MCF 10A (cell line): ENCODE measurements at regions not wholly inside any gene's neighbourhood (a gene's known extent, or its start where the extent isn't known, plus 50 kb on each side); places are given as distances from the start of the nearest gene placed in this dataset.

Experiments
- BruUV-seq: library from RNA; stranded (reverse); fragments of 400-500 nt; replicated peaks from 2 replicates; lab custom pipeline; 2021; lab: Mats Ljungman, UMichigan
- CTCF ChIA-PET: fragments of 300-600 bp; sonication (Branson Sonifier 250); formaldehyde crosslinking; extraction: SDS; loops from one replicate; lab custom pipeline; 2021; ENCODE audit warnings: antibody characterized with exemption, inconsistent platforms; lab: Yijun Ruan, JAX
- POLR2A ChIA-PET: fragments of 300-600, 350-650 bp; sonication (Branson Sonifier 250); formaldehyde crosslinking; extraction: SDS; loops from one replicate; lab custom pipeline; 2020; ENCODE audit warnings: antibody characterized with exemption, inconsistent platforms; lab: Yijun Ruan, JAX
- DNase-seq: peaks from one replicate; pipeline ENCODE4 v3.0.0-alpha.2; 2018; ENCODE audit not compliant: unreplicated experiment
- H3K27ac Mint-ChIP-seq: one replicate; pipeline ENCODE4 v1.8.0; 2022; ENCODE audit warnings: mild to moderate bottlenecking, low read depth, mixed read lengths; ENCODE audit not compliant: unreplicated experiment
- H3K27me3 Mint-ChIP-seq: one replicate; pipeline ENCODE4 v1.8.0; 2022; ENCODE audit warnings: mixed read lengths; ENCODE audit not compliant: insufficient read depth, unreplicated experiment
- H3K36me3 Mint-ChIP-seq: one replicate; pipeline ENCODE4 v1.8.0; 2022; ENCODE audit warnings: mild to moderate bottlenecking, moderate library complexity, mixed read lengths; ENCODE audit not compliant: insufficient read depth, unreplicated experiment
- H3K4me1 Mint-ChIP-seq: one replicate; pipeline ENCODE4 v1.8.0; 2022; ENCODE audit warnings: mixed read lengths; ENCODE audit not compliant: insufficient read depth, unreplicated experiment
- H3K4me3 Mint-ChIP-seq: one replicate; pipeline ENCODE4 v1.8.0; 2022; ENCODE audit warnings: mild to moderate bottlenecking, moderate library complexity, mixed read lengths; ENCODE audit not compliant: unreplicated experiment
- H3K9me3 Mint-ChIP-seq: one replicate; pipeline ENCODE4 v1.8.0; 2022; ENCODE audit warnings: mixed read lengths; ENCODE audit not compliant: unreplicated experiment
- CTCF ChIP-seq: fragments of 200-600 bp; IDR thresholded peaks from one replicate; pipeline ENCODE4 v1.8.0; 2022; ENCODE audit warnings: antibody characterized with exemption, mild to moderate bottlenecking; ENCODE audit not compliant: unreplicated experiment
- intact Hi-C: fragments of 100-400 bp; cut with micrococcal nuclease; formaldehyde crosslinking; loops from 2 replicates; pipeline ENCODE4 v1.14.1; 2022

GRCh38 chr1:166221316-166221715, 54.5 kb upstream of the FAM78B start:
- CTCF ChIA-PET, result no interaction called here
- H3K27me3 Mint-ChIP-seq, result no peaks in the 10 kb centered on the region
- H3K4me3 Mint-ChIP-seq, result no peak overlapping the region
- H3K4me1 Mint-ChIP-seq, result no peaks in the 10 kb centered on the region
- POLR2A ChIA-PET, result no interaction called here
- no peaks in the 10 kb centered on the region for H3K36me3 Mint-ChIP-seq
- BruUV-seq, result no TSS peak
- intact Hi-C loops, result no loop called here
- H3K27ac Mint-ChIP-seq, result no peak overlapping the region
- DNase-seq, result no peak
- H3K9me3 Mint-ChIP-seq, result peaks cover 50% of the 10 kb centered on the region
- no peak for TF ChIP-seq CTCF

GRCh38 chr1:166233750-166234366, 67.1 kb upstream of the FAM78B start:
- ChIA-PET CTCF (no interaction called here), POLR2A (no interaction called here)
- no peak for TF ChIP-seq CTCF
- BruUV-seq, result no TSS peak
- Mint-ChIP-seq H3K4me1 (no peaks in the 10 kb centered on the region), H3K4me3 (no peak overlapping the region), H3K27me3 (no peaks in the 10 kb centered on the region), H3K9me3 (peaks cover 32% of the 10 kb centered on the region), H3K27ac (no peak overlapping the region), H3K36me3 (no peaks in the 10 kb centered on the region)
- no peak for DNase-seq
- intact Hi-C loops, result no loop called here

- intact Hi-C loops, result no loop called here
- Mint-ChIP-seq H3K36me3 (no peaks in the 10 kb centered on the region), H3K27me3 (no peaks in the 10 kb centered on the region), H3K27ac (no peak overlapping the region), H3K4me1 (no peaks in the 10 kb centered on the region), H3K9me3 (peaks cover 27% of the 10 kb centered on the region), H3K4me3 (no peak overlapping the region)
- no TSS peak for BruUV-seq
- peak; percentile 8 for DNase-seq
- POLR2A ChIA-PET, result no interaction called here
- no peak for TF ChIP-seq CTCF
- CTCF ChIA-PET, result interaction anchor here (0.6 kb wide), 1 partner anchor 1125 kb away, joined by 3 read pairs; no protein-coding TSS in a partner anchor
These were observed 68.9 kb upstream of the FAM78B start for GRCh38 chr1:166235728-166236127.

GRCh38 chr1:166237675-166238074, 70.9 kb upstream of the FAM78B start:
- Mint-ChIP-seq H3K27me3 (no peaks in the 10 kb centered on the region), H3K9me3 (peaks cover 17% of the 10 kb centered on the region), H3K4me3 (no peak overlapping the region), H3K27ac (no peak overlapping the region), H3K36me3 (no peaks in the 10 kb centered on the region), H3K4me1 (no peaks in the 10 kb centered on the region)
- intact Hi-C loops, result no loop called here
- CTCF ChIA-PET, result interaction anchor here (0.7 kb wide), 2 partner anchors 152 to 172 kb away, joined by 3 read pairs; no protein-coding TSS in a partner anchor
- DNase-seq, result peak; percentile 16
- POLR2A ChIA-PET, result no interaction called here
- no peak for TF ChIP-seq CTCF
- no TSS peak for BruUV-seq
